Hepatocyte (in vitro differentiated cells): ENCODE measurements at regions not wholly inside any gene's neighbourhood (a gene's known extent, or its start where the extent isn't known, plus 50 kb on each side); places are given as distances from the start of the nearest gene placed in this dataset.

Experiments used
- CTCF ChIP-seq: fragments of 200-600 bp; sonication (generic); IDR thresholded peaks from 2 replicates; pipeline ENCODE4 v1.5.1; 2016; ENCODE audit warnings: antibody characterized with exemption, mild to moderate bottlenecking; ENCODE audit not compliant: poor library complexity
- EZH2 ChIP-seq: fragments of 200-600 bp; sonication (generic); IDR thresholded peaks from 2 replicates; pipeline ENCODE4 v1.6.1; 2016; ENCODE audit warnings: antibody characterized with exemption, mild to moderate bottlenecking, borderline replicate concordance

- TF ChIP-seq CTCF = no peak
- no peak for TF ChIP-seq EZH2
Observed at GRCh38 chr13:34214686-34215085, 396.7 kb downstream of the RFC3 start.
